ENCODE measurements at regions not wholly inside any gene's neighbourhood (a gene's known extent, or its start where the extent isn't known, plus 50 kb on each side); places are given as distances from the start of the nearest gene placed in this dataset.

DNA sequence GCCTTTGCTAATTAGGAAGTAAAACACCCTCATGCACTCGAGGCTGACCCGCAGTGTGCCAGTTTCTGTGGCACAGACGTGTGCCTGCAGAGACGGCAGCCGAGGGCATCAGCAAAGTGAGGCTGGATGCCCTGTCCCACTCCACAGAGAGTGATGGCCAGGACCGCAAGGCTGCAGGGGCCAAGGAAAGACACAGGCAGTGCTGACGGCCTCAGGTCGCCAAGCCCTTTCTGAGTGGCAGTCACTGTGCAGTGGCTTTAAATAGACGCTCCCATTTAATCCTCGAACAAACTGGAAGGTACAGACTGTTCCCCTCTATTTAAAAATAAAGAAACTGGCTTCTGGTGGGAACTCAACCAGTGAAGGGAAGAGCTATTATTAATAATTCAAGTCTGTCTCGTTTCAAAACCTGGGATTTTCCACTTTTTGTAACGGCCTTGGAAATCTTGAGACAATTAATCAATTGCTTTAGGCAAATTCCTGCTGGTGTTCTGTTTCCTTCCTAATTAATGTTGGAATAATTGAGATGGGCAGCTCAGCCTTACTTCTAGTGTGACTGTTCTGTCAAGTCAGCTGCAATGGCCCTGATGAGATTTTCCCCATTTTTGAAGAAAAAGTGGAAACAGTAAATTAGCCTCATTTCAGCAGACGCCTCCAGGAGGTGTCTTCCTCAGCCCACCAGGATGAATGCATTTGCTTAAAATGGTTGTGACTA lies 644.6 kb upstream of the RAB6C start:
- no peaks in the 10 kb centered on the region for H3K27me3 ChIP-seq (ENCODE audit: insufficient read depth, low read length)
- H3K4me3 ChIP-seq (ENCODE audit: low read length), result no peak overlapping the region
- H3K4me1 ChIP-seq (ENCODE audit: insufficient read depth, low read length), result no peaks in the 10 kb centered on the region
- H3K9me3 ChIP-seq (ENCODE audit: low read depth, low read length), result no peaks in the 10 kb centered on the region

DNA sequence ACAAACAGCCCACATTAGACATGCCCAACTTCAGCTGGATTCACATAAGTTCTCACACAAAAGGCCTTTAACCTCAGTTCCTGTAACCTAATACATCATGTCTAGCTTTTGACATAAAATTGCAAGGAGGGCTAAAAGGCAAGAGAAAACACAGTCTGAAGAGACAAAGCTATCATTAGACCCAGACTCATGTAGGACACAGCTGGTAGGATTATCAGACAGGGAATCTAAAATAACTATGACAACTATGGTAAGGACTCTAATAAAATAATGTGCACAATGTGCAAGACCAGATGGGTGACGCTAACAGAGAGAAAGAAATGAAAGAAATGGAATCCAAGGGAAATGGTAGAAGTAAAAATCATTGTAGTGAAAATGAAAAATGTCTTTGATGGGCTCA lies 643.2 kb upstream of the RAB6C start:
- no peaks in the 10 kb centered on the region for H3K4me1 ChIP-seq (ENCODE audit: insufficient read depth, low read length)
- no peaks in the 10 kb centered on the region for H3K9me3 ChIP-seq (ENCODE audit: low read depth, low read length)
- no peaks in the 10 kb centered on the region for H3K27me3 ChIP-seq (ENCODE audit: insufficient read depth, low read length)
- H3K4me3 ChIP-seq (ENCODE audit: low read length), result no peak overlapping the region

DNA sequence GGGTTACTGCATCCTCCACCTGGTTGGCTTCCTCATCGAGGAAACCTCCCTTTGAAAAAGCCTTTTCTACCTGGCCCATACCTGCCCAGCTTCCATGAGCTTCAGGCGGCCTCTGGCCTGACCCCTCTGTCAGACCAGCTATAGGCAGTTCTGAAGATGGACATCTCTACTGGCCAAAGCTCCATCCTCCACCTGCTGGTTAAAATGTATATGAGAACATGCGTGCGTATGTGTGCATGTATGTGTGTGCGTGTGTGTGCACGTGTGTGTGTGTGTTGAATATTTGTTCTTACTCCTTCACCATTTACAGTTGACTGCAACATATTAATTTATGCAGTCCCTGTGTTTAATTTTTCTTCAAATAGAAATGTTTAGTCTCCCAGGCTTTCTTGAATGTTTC lies 642.4 kb upstream of the RAB6C start:
- Histone ChIP-seq H3K9me3 (ENCODE audit: low read depth, low read length) (no peaks in the 10 kb centered on the region), H3K4me3 (ENCODE audit: low read length) (no peak overlapping the region)

DNA sequence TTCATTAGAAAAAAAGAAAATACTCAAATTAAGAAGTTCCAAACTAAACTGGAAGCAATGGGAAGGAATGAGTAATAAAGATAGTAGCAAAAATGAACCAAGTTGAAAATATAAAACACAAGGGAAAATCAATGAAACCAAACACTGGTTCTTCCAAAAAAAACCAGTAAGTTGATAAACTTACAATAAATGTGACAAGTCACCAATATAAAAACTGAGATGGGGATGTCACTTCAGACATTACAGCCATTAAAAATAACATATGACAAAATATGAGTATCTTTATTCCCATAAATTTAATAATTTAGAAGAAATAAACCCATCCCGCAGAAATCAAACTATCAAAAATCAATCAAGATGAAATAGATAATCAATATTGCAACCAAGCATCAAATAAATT lies 633.9 kb upstream of the RAB6C start:
- Histone ChIP-seq H3K4me3 (ENCODE audit: low read length) (no peak overlapping the region), H3K9me3 (ENCODE audit: low read depth, low read length) (no peaks in the 10 kb centered on the region), H3K4me1 (ENCODE audit: insufficient read depth, low read length) (no peaks in the 10 kb centered on the region), H3K27me3 (ENCODE audit: insufficient read depth, low read length) (no peaks in the 10 kb centered on the region)

More for the DNA sequence above, 642.4 kb upstream of the RAB6C start:
- Histone ChIP-seq H3K27me3 (ENCODE audit: insufficient read depth, low read length) (no peaks in the 10 kb centered on the region), H3K4me1 (ENCODE audit: insufficient read depth, low read length) (no peaks in the 10 kb centered on the region)

DNA sequence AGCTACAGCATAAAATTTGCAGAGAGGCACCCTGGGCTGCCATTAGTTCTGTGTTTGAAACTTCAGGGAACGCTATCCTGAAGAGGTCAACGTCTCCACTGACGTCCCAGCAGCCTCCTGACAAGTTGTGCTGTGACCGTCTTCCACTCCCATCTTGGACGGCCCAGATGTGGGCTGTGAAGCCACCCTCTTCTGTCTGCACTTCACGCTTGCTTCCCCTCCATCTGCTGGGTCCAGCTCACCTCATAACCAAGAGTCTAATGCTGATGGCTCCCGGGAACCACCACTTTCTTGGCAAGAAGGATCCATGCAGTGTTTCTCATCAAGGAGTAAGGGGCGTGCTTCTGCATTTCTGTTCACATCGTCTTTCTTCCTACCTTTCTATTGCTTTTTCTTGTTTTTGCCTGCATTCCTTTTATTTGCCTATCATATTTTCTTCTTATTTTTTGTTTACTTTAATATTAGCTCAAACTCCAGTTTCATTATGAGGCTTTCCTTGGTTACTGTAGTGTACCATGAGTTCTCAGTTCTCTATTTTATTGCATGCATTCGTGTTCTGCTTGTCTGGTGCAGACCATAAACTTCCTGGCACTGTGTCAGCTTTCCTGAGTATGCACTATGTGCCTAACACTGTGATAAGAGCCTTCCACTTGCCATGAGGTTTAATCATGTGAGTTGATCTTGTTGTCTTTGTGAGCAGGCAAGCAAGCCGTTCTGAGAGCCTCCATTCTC lies 631.8 kb upstream of the RAB6C start:
- Histone ChIP-seq H3K4me1 (ENCODE audit: insufficient read depth, low read length) (no peaks in the 10 kb centered on the region), H3K4me3 (ENCODE audit: low read length) (no peak overlapping the region), H3K9me3 (ENCODE audit: low read depth, low read length) (no peaks in the 10 kb centered on the region), H3K27me3 (ENCODE audit: insufficient read depth, low read length) (no peaks in the 10 kb centered on the region)

DNA sequence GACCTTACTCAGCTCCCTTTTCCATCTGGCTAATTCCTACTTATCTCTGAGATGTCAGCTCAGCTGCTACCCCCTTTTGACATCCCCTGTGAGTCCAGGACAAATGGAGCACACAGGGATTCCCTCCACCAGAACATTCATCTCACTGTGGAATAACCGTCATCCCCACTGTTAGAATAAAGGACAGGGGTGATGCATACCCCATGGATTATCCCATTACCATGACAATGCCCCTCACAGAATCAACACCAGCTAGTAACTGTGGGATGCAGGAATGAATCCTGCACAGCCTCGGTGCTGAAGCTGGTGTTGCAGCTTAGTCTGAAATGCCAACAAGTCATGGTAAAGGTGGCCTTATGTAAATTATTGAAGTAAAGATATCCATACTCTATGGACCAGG lies 624.8 kb upstream of the RAB6C start:
- Histone ChIP-seq H3K4me1 (ENCODE audit: insufficient read depth, low read length) (no peaks in the 10 kb centered on the region), H3K9me3 (ENCODE audit: low read depth, low read length) (no peaks in the 10 kb centered on the region), H3K4me3 (ENCODE audit: low read length) (no peak overlapping the region), H3K27me3 (ENCODE audit: insufficient read depth, low read length) (no peaks in the 10 kb centered on the region)

DNA sequence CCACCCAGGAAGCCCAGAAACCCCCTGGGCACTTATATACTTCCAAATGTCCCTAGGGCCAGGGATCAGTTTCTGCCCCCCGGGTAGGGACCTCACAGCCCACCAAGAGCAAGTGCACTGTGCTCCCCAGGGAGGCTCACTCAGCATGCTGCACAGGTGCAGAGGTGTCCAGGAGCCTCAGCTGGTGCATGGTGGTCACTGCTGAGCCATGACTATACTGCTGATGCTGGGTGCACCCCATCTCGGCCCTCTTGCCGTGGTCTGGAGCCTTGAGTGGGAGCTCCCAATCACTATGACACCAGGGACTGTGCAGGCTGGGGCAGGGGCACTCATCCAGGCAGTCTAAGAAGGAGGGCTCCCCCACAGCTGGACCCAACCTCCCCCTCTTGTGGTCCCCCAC lies 617.8 kb upstream of the RAB6C start:
- H3K9me3 ChIP-seq (ENCODE audit: low read depth, low read length), result no peaks in the 10 kb centered on the region
- H3K4me1 ChIP-seq (ENCODE audit: insufficient read depth, low read length), result no peaks in the 10 kb centered on the region
- H3K27me3 ChIP-seq (ENCODE audit: insufficient read depth, low read length), result no peaks in the 10 kb centered on the region
- no peak overlapping the region for H3K4me3 ChIP-seq (ENCODE audit: low read length)

DNA sequence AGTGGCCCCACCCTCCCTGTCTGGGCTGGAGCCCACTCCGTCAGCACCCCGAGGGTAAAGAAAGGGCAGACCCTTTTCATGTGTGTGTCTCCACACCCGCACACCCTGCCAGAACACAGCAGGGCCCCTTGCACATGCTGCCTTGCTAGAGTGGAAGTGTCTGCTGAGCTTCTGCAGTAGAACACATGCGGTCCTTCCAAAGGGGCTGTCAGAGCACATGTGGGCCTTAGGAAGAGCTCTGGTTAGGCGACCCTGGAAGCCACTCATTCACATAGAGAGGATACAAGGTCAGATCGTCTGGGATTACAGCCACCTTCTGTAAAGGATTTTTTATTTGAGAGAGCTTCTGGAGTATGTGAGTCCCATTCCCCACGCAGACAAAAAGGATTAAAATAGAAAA lies 613.2 kb upstream of the RAB6C start:
- H3K4me1 ChIP-seq (ENCODE audit: insufficient read depth, low read length), result no peaks in the 10 kb centered on the region
- no peaks in the 10 kb centered on the region for H3K9me3 ChIP-seq (ENCODE audit: low read depth, low read length)
- H3K27me3 ChIP-seq (ENCODE audit: insufficient read depth, low read length), result no peaks in the 10 kb centered on the region
- H3K4me3 ChIP-seq (ENCODE audit: low read length), result no peak overlapping the region

DNA sequence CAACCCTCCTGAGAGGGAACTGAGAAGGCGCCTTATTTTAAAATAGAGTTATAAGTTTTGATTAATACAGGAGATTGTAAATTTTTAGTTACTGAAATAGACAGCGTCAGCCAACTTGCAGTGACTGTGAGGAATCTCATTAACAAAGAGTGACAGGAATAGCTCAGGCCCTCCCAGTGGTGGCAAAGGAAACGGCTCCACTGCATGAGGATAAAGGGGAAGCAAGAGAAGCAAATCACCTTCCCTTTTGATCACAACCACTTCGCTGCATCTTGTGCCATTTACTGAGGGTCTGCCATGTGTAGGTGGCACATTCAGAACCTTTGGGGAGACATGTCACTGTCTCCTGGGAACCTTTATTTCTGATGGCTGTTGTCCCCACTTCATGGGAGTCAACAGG lies 612.4 kb upstream of the RAB6C start:
- Histone ChIP-seq H3K27me3 (ENCODE audit: insufficient read depth, low read length) (no peaks in the 10 kb centered on the region), H3K9me3 (ENCODE audit: low read depth, low read length) (no peaks in the 10 kb centered on the region), H3K4me1 (ENCODE audit: insufficient read depth, low read length) (no peaks in the 10 kb centered on the region), H3K4me3 (ENCODE audit: low read length) (no peak overlapping the region)

DNA sequence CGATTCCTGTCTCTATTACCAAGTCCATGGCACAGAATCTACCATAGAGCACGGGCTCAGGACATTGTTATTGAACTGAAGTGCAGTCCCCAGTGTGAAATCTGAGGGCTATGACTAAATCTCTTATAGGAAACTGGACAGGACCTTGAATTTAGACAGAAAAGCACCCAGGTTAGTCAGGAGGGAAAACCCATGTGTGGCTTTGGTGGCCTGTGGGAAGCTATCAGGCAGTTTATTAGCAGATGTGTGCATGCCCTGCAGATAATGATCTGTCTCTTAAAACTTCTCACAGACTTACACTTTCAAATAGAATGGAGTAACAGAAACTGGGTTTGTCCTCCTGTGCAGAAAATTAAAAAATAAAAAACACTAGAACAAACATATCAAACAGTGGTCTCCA lies 610.0 kb upstream of the RAB6C start:
- Histone ChIP-seq H3K27me3 (ENCODE audit: insufficient read depth, low read length) (no peaks in the 10 kb centered on the region), H3K4me3 (ENCODE audit: low read length) (no peak overlapping the region), H3K9me3 (ENCODE audit: low read depth, low read length) (no peaks in the 10 kb centered on the region), H3K4me1 (ENCODE audit: insufficient read depth, low read length) (no peaks in the 10 kb centered on the region)

DNA sequence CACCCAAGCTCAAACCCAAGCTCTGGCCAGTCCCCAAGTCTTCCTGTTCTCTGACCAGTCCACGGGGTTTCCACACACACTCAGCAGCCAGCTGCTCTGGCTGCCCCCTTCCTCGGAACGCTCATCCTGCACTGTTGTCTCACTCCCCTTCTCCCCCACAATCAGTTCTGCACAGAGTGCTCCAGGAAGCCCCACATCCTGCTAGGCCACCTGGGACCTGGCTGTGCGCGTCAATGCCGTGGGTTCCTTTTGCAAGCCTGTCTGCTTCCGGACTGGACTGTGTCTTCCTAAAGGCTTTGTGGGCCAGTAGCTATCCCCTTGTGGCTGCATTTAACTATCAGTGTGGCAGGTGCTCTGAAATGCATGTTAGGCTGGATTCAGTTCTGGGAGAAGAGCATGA lies 605.0 kb upstream of the RAB6C start:
- H3K9me3 ChIP-seq (ENCODE audit: low read depth, low read length), result no peaks in the 10 kb centered on the region
- no peaks in the 10 kb centered on the region for H3K4me1 ChIP-seq (ENCODE audit: insufficient read depth, low read length)
- H3K27me3 ChIP-seq (ENCODE audit: insufficient read depth, low read length), result no peaks in the 10 kb centered on the region
- no peak overlapping the region for H3K4me3 ChIP-seq (ENCODE audit: low read length)

DNA sequence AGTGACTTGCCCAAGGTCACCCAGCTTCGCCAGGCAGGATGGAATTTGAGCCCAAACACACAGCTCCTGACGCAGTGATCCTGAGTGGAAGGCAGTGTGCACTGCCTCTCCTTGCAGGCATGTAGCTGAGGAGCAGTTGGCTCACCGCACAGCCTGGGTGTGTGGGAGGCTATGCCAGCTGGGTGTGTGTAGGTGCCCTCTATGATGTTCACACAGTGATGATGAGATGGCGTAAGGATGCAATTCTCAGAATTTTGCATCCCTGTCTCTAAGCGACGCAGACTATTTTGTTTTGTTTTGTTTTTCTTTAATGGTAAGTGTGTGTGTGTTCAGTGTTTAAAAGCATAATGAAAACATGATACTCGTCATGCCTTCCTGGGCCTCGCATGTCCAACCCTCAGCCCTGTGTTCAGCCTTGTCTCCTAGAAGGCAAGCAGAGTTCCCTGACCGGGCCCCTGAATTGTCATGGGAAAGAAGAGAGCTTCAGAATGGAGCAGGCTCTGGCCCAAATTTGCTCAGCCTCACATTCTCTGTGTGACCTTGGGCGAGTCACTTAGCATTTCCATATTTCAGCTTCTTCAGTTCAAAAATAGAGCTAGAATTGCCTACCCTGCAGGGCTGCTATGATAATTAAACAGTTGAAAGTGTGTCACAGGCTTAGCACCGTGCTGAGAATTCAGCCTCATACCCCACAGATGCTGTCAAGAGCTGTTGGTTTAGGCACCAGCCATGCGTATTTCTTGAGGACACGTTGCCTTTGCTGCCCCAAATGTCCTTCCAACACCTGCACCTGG lies 603.6 kb upstream of the RAB6C start:
- no peak overlapping the region for H3K4me3 ChIP-seq (ENCODE audit: low read length)
- H3K27me3 ChIP-seq (ENCODE audit: insufficient read depth, low read length), result no peaks in the 10 kb centered on the region
- H3K4me1 ChIP-seq (ENCODE audit: insufficient read depth, low read length), result no peaks in the 10 kb centered on the region
- no peaks in the 10 kb centered on the region for H3K9me3 ChIP-seq (ENCODE audit: low read depth, low read length)

DNA sequence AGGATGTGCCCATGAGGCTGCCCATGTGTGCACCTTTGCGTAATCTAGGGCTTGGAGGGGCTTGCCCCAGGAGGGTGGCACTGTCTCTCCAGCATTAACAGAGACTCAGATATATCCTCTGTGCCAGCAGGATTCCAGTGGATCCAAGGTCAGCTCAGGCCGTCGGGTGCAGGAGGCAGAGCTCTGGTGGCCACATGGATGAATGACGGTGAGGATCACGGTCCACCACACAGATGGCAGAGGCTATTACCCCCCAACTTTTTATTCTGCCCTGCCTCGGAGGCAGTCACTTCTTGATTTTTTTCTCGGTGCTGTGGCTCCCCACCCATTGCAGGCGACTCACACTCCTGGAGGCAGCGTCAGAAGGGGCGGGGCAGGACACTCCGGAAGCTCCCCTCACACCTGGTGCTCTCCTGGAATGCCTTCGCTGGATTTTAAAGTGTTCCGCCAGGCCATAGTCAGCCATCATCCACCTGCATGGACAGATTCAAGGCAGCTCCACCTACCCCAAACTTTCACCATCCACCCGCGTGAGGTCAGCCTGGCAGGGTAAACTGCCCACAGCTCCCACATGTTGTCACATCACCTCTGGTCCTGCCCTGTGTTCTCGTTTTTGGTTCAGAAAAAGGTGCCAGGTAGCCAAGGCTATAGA lies 602.9 kb upstream of the RAB6C start:
- H3K9me3 ChIP-seq (ENCODE audit: low read depth, low read length), result no peaks in the 10 kb centered on the region
- no peaks in the 10 kb centered on the region for H3K27me3 ChIP-seq (ENCODE audit: insufficient read depth, low read length)
- no peaks in the 10 kb centered on the region for H3K4me1 ChIP-seq (ENCODE audit: insufficient read depth, low read length)
- H3K4me3 ChIP-seq (ENCODE audit: low read length), result no peak overlapping the region

DNA sequence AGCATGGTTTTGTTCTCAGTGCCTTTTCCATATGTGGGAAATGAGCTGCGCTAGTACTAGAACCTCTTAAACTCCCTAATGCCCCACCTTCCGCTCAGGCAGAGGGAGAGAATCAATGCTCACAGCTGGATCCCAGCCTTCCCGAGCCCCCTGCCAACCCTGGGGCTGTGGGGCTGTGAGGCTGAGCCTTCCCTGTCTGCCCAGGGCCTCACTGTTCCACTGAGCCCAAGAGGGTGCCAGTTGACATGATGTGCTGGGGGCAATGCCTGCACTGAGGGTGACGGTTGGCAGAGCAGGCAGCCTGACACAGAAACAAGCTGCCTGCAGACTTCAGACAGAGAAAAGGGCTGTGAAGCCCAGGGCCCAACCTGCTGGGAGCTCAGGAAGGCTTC lies 602.4 kb upstream of the RAB6C start:
- Histone ChIP-seq H3K4me1 (ENCODE audit: insufficient read depth, low read length) (no peaks in the 10 kb centered on the region), H3K9me3 (ENCODE audit: low read depth, low read length) (no peaks in the 10 kb centered on the region), H3K4me3 (ENCODE audit: low read length) (no peak overlapping the region), H3K27me3 (ENCODE audit: insufficient read depth, low read length) (no peaks in the 10 kb centered on the region)

DNA sequence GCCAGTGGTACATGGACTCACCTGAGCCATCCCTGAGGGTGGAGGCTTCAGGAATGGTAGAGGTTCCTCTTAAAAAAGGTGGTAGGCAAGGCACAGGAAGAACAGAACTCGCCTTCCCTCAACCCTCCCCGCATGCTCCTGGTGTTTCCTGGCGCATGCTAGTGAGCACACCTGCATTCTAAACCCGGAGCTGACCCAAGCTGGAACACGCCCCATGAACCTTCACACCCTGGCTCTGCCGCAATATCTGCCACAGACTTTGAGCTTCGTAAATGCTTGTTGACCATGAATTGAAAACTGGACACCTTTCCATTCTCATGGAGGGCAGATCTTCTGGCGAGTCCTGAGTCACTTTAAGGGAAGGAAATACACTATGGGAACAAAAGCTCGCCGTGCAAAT lies 601.3 kb upstream of the RAB6C start:
- Histone ChIP-seq H3K4me3 (ENCODE audit: low read length) (no peak overlapping the region), H3K9me3 (ENCODE audit: low read depth, low read length) (no peaks in the 10 kb centered on the region), H3K27me3 (ENCODE audit: insufficient read depth, low read length) (no peaks in the 10 kb centered on the region), H3K4me1 (ENCODE audit: insufficient read depth, low read length) (no peaks in the 10 kb centered on the region)

Data from mononuclear cell (primary cell).